HG02870 (cell line): ENCODE measurements at regions not wholly inside any gene's neighbourhood (a gene's known extent, or its start where the extent isn't known, plus 50 kb on each side); places are given as distances from the start of the nearest gene placed in this dataset.
"Not testable (repeated sequence)": the region's sequence is repeated elsewhere in the genome, so short reads cannot be mapped to it uniquely, and the experiment has no call there.

Experiments
- ATAC-seq: cut with Tn5 transposase; IDR thresholded peaks from one replicate; pipeline ENCODE4 v1.9.1; 2021; ENCODE audit warnings: mild to moderate bottlenecking, moderate library complexity; ENCODE audit not compliant: unreplicated experiment

DNA sequence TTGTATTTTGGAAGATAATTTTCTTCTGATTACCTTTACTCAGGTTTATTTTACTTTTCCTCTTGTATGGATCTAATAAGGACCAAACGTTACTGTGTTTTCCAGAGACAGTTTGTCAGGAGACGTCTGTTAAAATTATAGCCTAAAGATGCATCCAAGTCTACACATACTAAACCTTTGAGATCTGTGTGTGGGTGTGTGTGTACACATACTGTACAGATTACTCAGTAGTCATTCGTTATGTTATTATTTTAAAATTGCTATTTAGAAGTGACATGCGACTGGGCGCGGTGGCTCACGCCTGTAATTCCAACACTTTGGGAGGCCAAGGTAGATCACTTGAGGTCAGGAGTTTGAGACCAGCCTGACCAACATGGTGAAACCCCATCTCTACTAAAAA lies 51.6 kb upstream of the CNTLN start:
- no peak for ATAC-seq

GRCh38 chr9:17082343-17083064 lies 52.3 kb upstream of the CNTLN start:
- ATAC-seq, result no peak

- ATAC-seq, result no peak
These were observed 53.0 kb upstream of the CNTLN start for GRCh38 chr9:17081814-17082213.

DNA sequence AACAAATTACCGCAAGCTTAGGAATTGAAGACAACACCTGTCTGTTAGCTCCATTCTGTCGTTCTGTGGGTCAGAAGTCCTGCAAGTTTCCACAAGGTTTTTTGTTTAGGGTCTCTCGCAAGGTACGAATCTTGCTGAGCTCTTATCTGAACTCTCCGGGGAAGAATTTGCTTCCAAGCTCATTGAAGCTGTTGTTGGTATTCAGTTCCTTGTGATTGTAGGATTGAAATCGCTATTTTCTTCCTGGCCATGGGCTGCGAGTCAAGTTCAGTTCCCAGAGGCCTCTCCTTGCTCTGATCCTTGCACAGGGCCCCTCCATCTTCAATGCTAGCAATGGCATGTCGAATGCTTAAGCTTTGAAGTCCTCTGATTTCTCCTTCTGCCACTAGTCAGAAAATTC lies 53.5 kb upstream of the CNTLN start:
- ATAC-seq, result no peak

DNA sequence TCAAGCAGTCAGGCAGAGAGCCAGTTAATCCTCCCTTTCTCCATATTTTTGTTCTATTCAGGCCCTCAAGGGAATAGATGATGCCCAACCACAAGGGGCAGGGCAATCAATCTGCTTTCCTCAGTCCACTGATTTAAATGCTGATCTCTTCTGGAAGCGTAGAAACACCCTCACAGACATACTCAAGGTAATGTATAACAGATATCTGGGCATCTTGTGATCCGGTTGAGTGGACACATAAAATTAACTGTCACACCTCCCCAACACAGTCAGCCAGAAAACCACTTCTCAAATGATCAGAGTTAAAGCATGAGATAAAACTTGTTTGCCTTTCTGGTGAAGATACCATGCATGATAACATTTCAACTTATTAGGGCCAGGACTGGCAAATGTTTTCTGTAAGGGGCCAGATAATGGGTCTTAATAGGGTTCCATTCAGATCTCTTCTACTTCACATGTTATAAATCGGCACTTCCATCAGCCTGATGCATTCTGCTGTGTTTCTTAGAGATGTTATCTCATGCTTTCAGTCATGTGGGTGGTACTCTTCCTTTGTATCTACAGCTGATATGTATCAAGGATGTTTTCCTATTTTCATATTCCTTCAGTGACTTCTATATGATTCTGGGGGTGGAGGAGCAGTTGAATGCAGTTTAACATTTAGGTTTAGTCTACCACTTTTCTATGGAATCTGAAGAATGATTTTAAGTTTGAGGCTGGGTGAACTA lies 58.9 kb upstream of the CNTLN start:
- ATAC-seq, result no peak

- no peak for ATAC-seq
These were observed 59.6 kb upstream of the CNTLN start for GRCh38 chr9:17075146-17075757.

DNA sequence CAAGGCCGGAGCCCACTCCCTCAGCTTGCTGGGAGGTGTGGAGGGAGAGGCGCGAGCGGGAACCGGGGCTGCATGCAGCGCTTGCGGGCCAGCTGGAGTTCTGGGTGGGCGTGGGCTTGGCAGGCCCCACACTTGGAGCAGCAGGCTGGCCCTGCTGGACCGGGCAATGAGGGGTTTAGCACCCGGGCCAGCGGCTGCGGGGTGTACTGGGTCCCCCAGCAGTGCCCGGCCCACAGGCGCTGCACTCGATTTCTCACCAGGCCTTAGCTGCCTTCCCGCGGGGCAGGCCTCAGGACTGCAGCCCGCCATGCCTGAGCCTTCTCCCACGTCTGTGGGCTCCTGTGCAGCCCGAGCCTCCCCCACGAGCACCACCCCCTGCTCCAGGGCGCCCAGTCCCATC lies 62.3 kb upstream of the CNTLN start:
- not testable (repeated sequence) for ATAC-seq

- ATAC-seq, result no peak
These were observed 66.2 kb upstream of the CNTLN start for GRCh38 chr9:17068671-17069070.

DNA sequence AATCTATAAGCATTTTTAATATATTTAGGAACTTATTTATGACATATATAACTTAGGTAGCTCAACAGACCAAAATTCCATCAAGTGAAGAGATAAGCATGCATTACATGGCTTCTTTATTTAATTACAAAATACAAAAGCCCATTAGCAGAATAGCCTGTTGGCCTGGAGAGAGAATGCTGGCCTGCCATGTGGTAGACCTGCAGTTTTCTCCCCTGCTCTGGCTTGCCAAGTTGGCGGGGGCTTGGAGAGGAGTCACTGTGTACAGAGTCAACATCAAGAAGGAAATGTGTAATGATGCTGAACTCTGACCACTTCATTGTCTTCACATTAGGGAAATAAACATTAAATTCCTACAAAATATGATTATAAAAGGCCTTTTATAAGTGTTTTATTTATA lies 69.8 kb upstream of the CNTLN start:
- no peak for ATAC-seq

- no peak for ATAC-seq
These were observed 70.3 kb upstream of the CNTLN start for GRCh38 chr9:17064558-17064957.

DNA sequence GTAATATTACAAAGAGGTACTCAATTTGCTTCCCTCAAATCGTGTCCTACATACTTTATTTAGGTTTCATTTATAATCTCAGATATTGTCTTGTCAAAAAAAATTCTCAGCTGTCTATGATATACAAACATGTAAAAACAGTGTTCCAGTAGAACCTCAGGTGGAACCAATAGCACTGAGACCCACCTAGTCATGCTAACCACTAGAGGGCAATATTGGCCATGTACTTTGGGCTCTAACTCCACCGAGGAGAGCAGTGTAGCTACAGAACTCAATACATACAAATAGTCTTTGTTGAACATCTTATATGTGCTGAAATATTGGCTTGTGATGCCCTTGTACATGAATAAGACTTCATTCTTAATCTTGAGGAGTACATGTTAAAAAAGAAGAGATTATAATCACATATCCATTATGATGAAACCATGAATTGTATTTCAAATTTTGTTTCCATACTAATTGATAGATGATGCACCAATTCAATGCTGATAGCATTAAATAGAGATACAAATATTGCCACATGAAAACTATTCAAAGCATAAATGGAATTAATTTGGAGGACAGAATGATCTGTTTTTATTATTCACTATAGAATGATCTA lies 71.2 kb upstream of the CNTLN start:
- ATAC-seq, result peak; percentile 92

DNA sequence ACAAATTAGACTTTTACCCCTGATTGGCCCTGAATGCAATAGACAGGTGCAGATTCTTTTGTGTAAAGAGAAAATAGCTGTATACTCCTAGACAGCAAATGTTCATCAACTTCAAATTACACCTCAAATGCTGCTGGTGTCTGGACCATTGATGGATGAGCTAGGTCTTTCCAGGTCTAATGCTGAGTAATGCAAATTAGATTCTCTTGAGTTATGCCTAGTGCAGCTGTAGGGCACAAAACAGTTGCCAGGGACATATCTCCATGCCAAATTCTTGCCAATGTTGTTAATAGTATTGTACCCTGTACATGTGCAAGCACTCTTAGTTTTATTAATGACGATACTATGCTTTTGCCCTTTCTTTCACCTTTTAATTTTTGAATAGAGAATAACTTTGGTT lies 72.3 kb upstream of the CNTLN start:
- no peak for ATAC-seq

GRCh38 chr9:17060450-17060849 lies 74.4 kb upstream of the CNTLN start:
- ATAC-seq, result no peak

DNA sequence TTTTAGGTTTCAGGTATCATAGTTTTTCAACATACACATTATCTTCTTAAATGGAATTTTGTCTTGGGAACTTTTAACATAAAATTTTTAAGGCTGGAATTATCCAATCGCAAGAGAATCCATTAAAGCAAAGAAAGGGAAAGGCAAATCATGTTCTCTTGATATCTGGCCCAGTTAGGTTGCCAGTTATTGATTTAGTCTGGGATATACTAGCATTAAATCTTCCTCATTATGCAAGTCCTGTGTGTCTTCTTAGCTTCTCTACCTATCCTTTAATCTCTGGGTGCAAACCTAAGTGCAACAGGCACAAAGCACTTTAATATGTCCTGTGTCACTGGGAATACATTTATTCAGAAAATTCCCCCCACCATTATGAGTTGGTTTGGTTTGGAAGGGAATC lies 75.4 kb upstream of the CNTLN start:
- ATAC-seq, result no peak

DNA sequence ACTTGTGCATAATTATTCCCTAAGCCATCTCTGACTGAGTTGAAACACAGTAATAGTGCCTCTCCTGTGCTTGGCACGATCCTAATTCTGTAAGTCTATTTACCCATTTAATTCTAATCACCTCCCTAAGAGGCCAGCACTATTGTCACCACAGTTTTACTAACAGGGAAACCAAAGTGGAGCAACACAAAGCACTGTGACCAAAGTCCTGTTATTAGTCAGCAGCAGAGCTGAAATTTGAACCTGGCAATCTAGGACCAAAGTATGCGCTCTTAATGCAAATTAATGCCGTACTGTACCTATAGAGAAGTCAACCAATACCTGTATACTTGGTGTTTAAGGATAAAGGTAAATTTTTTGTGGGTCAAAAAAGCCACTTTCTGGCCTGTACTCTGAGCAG lies 77.1 kb upstream of the CNTLN start:
- no peak for ATAC-seq

DNA sequence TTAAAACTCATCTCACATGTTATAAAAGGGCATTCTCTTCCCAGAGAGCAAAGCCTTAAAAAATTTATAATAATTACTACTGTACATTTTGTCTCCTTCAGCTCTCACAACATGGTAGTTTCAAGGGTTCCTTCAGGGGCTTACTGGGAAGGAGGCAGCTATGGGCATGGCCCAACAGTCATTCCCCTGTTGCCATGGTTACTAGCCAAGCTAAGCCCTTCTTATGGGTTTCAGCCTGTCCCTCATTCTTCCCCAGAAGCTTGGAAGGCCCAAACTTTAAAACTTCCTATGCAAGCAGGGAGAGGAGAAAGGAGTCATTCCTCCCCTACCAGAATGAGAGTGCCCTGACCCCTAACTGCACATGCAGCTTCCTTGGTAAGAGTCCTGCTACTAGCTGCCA lies 82.2 kb upstream of the CNTLN start:
- ATAC-seq, result no peak

DNA sequence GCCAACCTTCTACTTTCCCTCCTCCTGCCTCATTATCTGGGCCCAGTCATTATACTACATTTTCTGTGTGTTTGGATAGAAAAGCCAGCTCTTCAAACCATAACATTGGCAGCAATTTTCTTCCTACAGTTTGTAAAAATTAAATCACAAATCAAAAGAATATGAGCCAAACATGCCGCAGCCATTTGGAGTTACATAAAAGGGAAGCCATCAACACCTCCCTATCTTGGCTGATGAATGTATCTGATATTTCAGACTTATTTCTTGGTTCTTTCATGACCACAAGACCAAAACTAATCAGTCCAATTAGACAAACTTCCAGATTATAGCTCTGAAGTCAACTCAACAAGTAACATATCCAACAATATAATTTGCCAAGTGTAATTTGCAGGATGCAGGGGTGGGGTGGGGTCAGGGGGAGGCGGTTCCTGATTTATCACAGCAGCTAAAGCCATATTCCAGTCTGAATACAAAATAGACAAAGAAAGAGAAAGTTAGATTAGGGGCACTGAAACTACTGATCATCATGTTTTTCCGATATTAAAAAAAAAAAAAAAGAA lies 89.4 kb upstream of the CNTLN start:
- no peak for ATAC-seq

DNA sequence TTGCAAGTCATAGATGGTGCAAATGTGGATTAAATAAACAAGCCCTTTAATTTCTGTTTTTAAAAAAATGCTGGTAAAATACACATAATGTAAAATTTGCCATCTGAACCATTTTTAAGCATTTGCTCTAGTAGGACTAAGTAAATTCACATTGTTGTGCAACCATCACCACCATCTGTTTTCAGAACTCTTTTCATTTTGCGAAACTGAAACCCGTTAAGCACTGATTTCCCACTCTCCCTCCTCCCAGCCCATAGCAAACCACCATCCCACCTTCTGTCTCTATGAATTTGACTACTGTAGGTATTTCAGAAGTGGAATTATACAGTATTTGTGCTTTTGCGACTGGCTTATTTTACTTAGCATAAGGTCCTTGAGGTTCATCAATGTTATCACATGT lies 103.3 kb upstream of the CNTLN start:
- ATAC-seq, result no peak

DNA sequence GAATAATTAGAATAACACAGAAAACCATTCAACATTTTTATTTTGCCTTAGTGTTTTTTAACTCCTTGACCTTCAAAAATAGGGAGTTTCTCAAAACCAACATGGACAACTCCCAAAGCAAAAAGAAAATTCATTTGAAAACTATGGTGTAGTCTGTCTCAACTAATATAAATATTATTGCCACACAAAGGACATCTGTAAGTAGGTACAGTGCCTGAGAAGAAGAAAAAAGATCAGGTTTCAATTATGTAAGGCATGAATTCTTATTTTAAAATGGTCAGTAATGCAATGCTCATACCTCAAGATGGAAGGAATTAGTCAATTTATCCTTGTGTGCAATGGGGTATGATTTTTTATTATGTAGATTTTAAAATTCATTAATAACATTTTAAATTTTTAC lies 109.6 kb upstream of the CNTLN start:
- ATAC-seq, result no peak

DNA sequence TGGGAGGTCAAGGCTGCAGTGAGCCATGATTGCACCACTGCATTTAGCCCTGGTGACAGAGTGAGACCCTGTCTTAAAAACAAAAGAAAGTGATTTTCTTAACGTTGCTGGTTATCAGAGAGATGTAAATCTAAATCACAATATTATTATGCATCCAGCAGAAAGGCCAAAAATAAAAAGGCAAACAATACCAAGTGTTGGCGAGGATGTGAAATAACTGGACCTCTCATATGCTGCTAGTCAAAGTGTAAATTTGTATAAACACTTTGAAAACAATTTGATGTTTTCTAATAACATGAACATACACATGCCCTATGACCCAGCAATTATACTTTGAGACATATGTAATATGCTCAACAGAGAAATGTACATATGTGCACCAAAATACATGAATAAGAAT lies 110.7 kb upstream of the CNTLN start:
- ATAC-seq, result no peak

DNA sequence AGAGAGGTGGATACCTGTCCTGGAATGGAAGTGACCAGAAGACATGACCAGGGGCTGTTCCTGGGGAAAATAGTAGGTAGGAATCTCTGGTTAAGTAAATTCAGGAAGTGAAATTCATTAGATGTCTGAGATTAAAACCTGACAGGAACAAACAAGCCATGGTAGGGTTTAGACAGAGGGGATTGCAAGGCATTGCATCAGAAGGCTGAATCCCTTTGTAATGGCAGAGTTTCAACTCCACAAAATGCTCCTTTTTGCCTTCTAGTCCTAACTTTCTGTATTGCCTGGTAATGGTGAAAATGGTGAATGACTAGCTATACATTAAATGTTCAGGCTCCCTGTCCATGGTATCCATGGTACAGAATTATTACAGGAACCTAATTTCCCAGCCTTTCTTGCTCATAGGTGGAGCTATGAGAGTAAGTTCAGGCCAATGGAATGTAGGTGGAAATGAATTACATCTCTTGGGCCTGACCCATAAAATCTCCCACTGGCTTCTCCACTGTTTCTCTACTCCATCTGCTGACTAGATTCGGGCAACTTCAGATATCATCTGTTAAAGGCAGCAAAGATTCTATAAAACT lies 113.4 kb upstream of the CNTLN start:
- no peak for ATAC-seq
